Uterus (tissue), 2 donors: ENCODE measurements at regions not wholly inside any gene's neighbourhood (a gene's known extent, or its start where the extent isn't known, plus 50 kb on each side); places are given as distances from the start of the nearest gene placed in this dataset.

ENCODE experiments used
- CTCF ChIP-seq, 4 experiments: fragments of 200-600 bp in 2 of 4; fragments of 450-650 bp in 2 of 4; sonication (generic) in 2 of 4; IDR thresholded peaks; one replicate each; pipeline ENCODE4 v1.5.1; 2016 to 2019; ENCODE audit warnings: antibody characterized with exemption in 4 of 4, mild to moderate bottlenecking in 2 of 4, moderate library complexity in 1 of 4
- POLR2A ChIP-seq, 2 donors: fragments of 450-650 bp; IDR thresholded peaks; one replicate each; pipeline ENCODE4 v1.6.1; 2016; ENCODE audit warnings: antibody characterized with exemption in 2 of 2, mild to moderate bottlenecking in 1 of 2, moderate library complexity in 1 of 2

- TF ChIP-seq POLR2A (IDR thresholded peaks at IDR 0.05) (no peak), CTCF (IDR thresholded peaks at IDR 0.05) (no peak)
Observed at GRCh38 chr5:2270467-2270866, 387.7 kb upstream of the IRX4 start.
